Lower leg skin (tissue), 4 donors: ENCODE measurements at regions not wholly inside any gene's neighbourhood (a gene's known extent, or its start where the extent isn't known, plus 50 kb on each side); places are given as distances from the start of the nearest gene placed in this dataset.

Experiments
- DNase-seq, 2 donors: peaks; one replicate each; pipeline ENCODE4 v3.0.0-alpha.2; 2019; ENCODE audit warnings: low spot score in 2 of 2
- H3K4me3 ChIP-seq: fragments of 200-600 bp; sonication (generic); 2 replicates; pipeline ENCODE4 v1.5.1; 2017; ENCODE audit warnings: mild to moderate bottlenecking, low read depth; ENCODE audit not compliant: poor library complexity, severe bottlenecking
- CTCF ChIP-seq, 3 donors: fragments of 450-650 bp; IDR thresholded peaks; one replicate each; pipeline ENCODE4 v1.5.1; 2016; ENCODE audit warnings: antibody characterized with exemption in 3 of 3, mild to moderate bottlenecking in 3 of 3, moderate library complexity in 2 of 3
- POLR2A ChIP-seq, 2 donors: fragments of 450-650 bp; IDR thresholded peaks; one replicate each; pipeline ENCODE4 v1.6.1; 2016 to 2017; ENCODE audit warnings: antibody characterized with exemption in 2 of 2, mild to moderate bottlenecking in 1 of 2, moderate library complexity in 1 of 2
- WGBS, 2 donors: methylation state at CpG; one replicate each; pipeline ENCODE4 v1.1.5; 2018; 5-methylcytosine and 5-hydroxymethylcytosine counted together
- intact Hi-C: fragments of 100-400 bp; cut with DNase I; formaldehyde crosslinking; loops from one replicate; pipeline ENCODE4 v1.15.0; 2023; ENCODE audit warnings: low total_unique reads

GRCh38 chr3:72452745-72453144 lies 395.5 kb downstream of the SHQ1 start:
- 90 to 92% methylated on average over 5 of the region's 5 CpGs for WGBS, 2 donors
- intact Hi-C loops: no loop called here
- no peak overlapping the region for H3K4me3 ChIP-seq
- TF ChIP-seq POLR2A (IDR thresholded peaks at IDR 0.05) (no peak), CTCF (IDR thresholded peaks at IDR 0.05) (no peak)
- DNase-seq: no peak

GRCh38 chr3:72451841-72452240 lies 396.4 kb downstream of the SHQ1 start:
- intact Hi-C loops: no loop called here
- no peak overlapping the region for H3K4me3 ChIP-seq
- no peak for TF ChIP-seq POLR2A (IDR thresholded peaks at IDR 0.05)
- no peak for TF ChIP-seq CTCF (IDR thresholded peaks at IDR 0.05)
- WGBS, 2 donors: 73 to 95% methylated on average over 3 of the region's 3 CpGs
- no peak for DNase-seq

GRCh38 chr3:72449551-72449950 lies 398.7 kb downstream of the SHQ1 start:
- no peak for DNase-seq
- H3K4me3 ChIP-seq: no peak overlapping the region
- no peak for TF ChIP-seq POLR2A (IDR thresholded peaks at IDR 0.05)
- TF ChIP-seq CTCF (IDR thresholded peaks at IDR 0.05): no peak
- WGBS, 2 donors: 60 to 70% methylated on average over 3 of the region's 3 CpGs
- intact Hi-C loops: no loop called here

GRCh38 chr3:72448858-72449257 lies 399.4 kb downstream of the SHQ1 start:
- 71 to 87% methylated on average over 3 of the region's 3 CpGs for WGBS, 2 donors
- intact Hi-C loops: no loop called here
- no peak for DNase-seq
- TF ChIP-seq POLR2A (IDR thresholded peaks at IDR 0.05): no peak
- TF ChIP-seq CTCF (IDR thresholded peaks at IDR 0.05): no peak
- no peak overlapping the region for H3K4me3 ChIP-seq

GRCh38 chr3:72448375-72448823 lies 399.8 kb downstream of the SHQ1 start:
- 88% methylated on average over 8 of the region's 8 CpGs for WGBS, 2 donors
- no peak overlapping the region for H3K4me3 ChIP-seq
- no peak for TF ChIP-seq CTCF (IDR thresholded peaks at IDR 0.05)
- no peak for DNase-seq
- intact Hi-C loops: no loop called here
